ENCODE measurements at regions not wholly inside any gene's neighbourhood (a gene's known extent, or its start where the extent isn't known, plus 50 kb on each side); places are given as distances from the start of the nearest gene placed in this dataset.

GRCh38 chr11:92296138-92296515, 71.5 kb downstream of the FAT3 start:
- H3K27ac ChIP-seq = no peak overlapping the region
- H3K4me3 ChIP-seq (IDR thresholded peaks at IDR 0.05; ENCODE audit: insufficient read depth, low read depth, low read length) = no peak overlapping the region
- TF ChIP-seq, protein P1, sequence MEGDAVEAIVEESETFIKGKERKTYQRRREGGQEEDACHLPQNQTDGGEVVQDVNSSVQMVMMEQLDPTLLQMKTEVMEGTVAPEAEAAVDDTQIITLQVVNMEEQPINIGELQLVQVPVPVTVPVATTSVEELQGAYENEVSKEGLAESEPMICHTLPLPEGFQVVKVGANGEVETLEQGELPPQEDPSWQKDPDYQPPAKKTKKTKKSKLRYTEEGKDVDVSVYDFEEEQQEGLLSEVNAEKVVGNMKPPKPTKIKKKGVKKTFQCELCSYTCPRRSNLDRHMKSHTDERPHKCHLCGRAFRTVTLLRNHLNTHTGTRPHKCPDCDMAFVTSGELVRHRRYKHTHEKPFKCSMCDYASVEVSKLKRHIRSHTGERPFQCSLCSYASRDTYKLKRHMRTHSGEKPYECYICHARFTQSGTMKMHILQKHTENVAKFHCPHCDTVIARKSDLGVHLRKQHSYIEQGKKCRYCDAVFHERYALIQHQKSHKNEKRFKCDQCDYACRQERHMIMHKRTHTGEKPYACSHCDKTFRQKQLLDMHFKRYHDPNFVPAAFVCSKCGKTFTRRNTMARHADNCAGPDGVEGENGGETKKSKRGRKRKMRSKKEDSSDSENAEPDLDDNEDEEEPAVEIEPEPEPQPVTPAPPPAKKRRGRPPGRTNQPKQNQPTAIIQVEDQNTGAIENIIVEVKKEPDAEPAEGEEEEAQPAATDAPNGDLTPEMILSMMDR (conservative IDR thresholded peaks at IDR 0.05; ENCODE audit: low read depth, low read length) = no peak
- no peaks in the 10 kb centered on the region for H3K4me1 ChIP-seq (ENCODE audit: low read depth, poor library complexity, severe bottlenecking)
- no peaks in the 10 kb centered on the region for H3K36me3 ChIP-seq (ENCODE audit: insufficient read depth)
- H3K79me2 ChIP-seq (ENCODE audit: insufficient read depth, low read depth) = no peaks in the 10 kb centered on the region
- H3K4me2 ChIP-seq = no peak overlapping the region
- no peaks in the 10 kb centered on the region for H3K27me3 ChIP-seq (ENCODE audit: insufficient read depth, low read depth)
- no peak overlapping the region for H3K9ac ChIP-seq
- no peak overlapping the region for H2AFZ ChIP-seq (ENCODE audit: low read depth)
- no peaks in the 10 kb centered on the region for H4K20me1 ChIP-seq (ENCODE audit: insufficient read depth)

- H3K4me2 ChIP-seq = no peak overlapping the region
- no peak overlapping the region for H3K27ac ChIP-seq
- H4K20me1 ChIP-seq (ENCODE audit: insufficient read depth) = no peaks in the 10 kb centered on the region
- no peak overlapping the region for H3K9ac ChIP-seq
- no peak overlapping the region for H2AFZ ChIP-seq (ENCODE audit: low read depth)
- H3K4me3 ChIP-seq (IDR thresholded peaks at IDR 0.05; ENCODE audit: insufficient read depth, low read depth, low read length) = no peak overlapping the region
- no peaks in the 10 kb centered on the region for H3K79me2 ChIP-seq (ENCODE audit: insufficient read depth, low read depth)
- TF ChIP-seq, protein P1 (conservative IDR thresholded peaks at IDR 0.05; ENCODE audit: low read depth, low read length) = no peak
- no peaks in the 10 kb centered on the region for H3K4me1 ChIP-seq (ENCODE audit: low read depth, poor library complexity, severe bottlenecking)
- no peaks in the 10 kb centered on the region for H3K36me3 ChIP-seq (ENCODE audit: insufficient read depth)
- H3K27me3 ChIP-seq (ENCODE audit: insufficient read depth, low read depth) = no peaks in the 10 kb centered on the region
These were observed 73.2 kb downstream of the FAT3 start for GRCh38 chr11:92297567-92298553.

DNA sequence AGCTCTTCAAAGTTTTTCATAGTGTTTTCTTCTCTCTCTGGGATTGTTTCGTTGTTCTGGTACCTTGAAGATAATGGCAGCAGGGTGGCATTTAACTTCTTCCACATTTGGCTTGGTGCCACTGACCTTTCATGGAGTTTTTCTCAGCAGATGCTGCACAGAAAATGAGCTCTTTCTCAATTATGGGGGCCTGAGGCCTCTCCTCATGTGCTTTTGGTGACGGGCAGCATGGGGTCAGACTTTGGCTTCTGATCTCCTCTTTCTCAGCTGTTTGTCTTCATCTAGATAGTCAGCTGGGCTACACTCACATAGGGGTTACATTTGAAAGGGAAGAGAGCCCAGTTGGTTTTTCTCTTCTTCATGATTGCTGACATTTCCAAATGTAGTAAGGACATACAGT, 76.3 kb downstream of the FAT3 start:
- no peaks in the 10 kb centered on the region for H3K27me3 ChIP-seq (ENCODE audit: insufficient read depth, low read depth)
- TF ChIP-seq, protein P1 (conservative IDR thresholded peaks at IDR 0.05; ENCODE audit: low read depth, low read length) = no peak
- no peak overlapping the region for H3K4me3 ChIP-seq (IDR thresholded peaks at IDR 0.05; ENCODE audit: insufficient read depth, low read depth, low read length)
- H3K36me3 ChIP-seq (ENCODE audit: insufficient read depth) = no peaks in the 10 kb centered on the region
- H3K27ac ChIP-seq = no peak overlapping the region
- no peaks in the 10 kb centered on the region for H3K79me2 ChIP-seq (ENCODE audit: insufficient read depth, low read depth)
- H4K20me1 ChIP-seq (ENCODE audit: insufficient read depth) = no peaks in the 10 kb centered on the region
- H3K4me1 ChIP-seq (ENCODE audit: low read depth, poor library complexity, severe bottlenecking) = no peaks in the 10 kb centered on the region
- no peak overlapping the region for H2AFZ ChIP-seq (ENCODE audit: low read depth)
- H3K4me2 ChIP-seq = no peak overlapping the region
- no peak overlapping the region for H3K9ac ChIP-seq

DNA sequence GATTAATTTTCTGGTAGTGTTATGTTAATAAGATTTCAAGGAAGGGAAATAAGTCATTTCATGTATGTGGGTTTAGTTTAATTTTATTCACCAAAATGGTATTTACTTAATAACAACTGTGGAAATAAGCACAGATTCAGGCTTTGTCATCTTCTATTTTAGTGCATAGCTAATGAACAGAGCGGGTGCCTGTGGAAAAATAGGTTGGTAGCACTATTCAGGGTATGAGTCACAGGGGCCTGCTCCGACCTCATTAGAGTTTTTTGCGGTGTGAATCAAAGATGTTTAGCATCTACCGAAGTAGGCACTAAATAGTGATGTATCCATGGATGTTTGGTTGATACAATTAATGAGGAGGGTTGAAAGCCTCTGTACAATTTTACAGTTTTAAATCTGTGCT, 78.2 kb downstream of the FAT3 start:
- H3K9ac ChIP-seq = no peak overlapping the region

More for the DNA sequence above, 78.2 kb downstream of the FAT3 start:
- no peaks in the 10 kb centered on the region for H4K20me1 ChIP-seq (ENCODE audit: insufficient read depth)
- H3K27ac ChIP-seq = no peak overlapping the region
- H3K27me3 ChIP-seq (ENCODE audit: insufficient read depth, low read depth) = no peaks in the 10 kb centered on the region
- H3K4me3 ChIP-seq (IDR thresholded peaks at IDR 0.05; ENCODE audit: insufficient read depth, low read depth, low read length) = no peak overlapping the region
- TF ChIP-seq, protein P1 (conservative IDR thresholded peaks at IDR 0.05; ENCODE audit: low read depth, low read length) = no peak
- H3K79me2 ChIP-seq (ENCODE audit: insufficient read depth, low read depth) = no peaks in the 10 kb centered on the region
- H2AFZ ChIP-seq (ENCODE audit: low read depth) = no peak overlapping the region
- no peaks in the 10 kb centered on the region for H3K4me1 ChIP-seq (ENCODE audit: low read depth, poor library complexity, severe bottlenecking)
- H3K36me3 ChIP-seq (ENCODE audit: insufficient read depth) = no peaks in the 10 kb centered on the region
- no peak overlapping the region for H3K4me2 ChIP-seq
